NCI-H446 (cell line): ENCODE measurements at regions not wholly inside any gene's neighbourhood (a gene's known extent, or its start where the extent isn't known, plus 50 kb on each side); places are given as distances from the start of the nearest gene placed in this dataset.
A peak's percentile ranks its signal among the peaks of the same experiment; 100 is the strongest.

Source experiments
- DNase-seq, 2 experiments: peaks; one replicate each; lab custom pipeline; 2025; lab: John Stamatoyannopoulos, UW

DNA sequence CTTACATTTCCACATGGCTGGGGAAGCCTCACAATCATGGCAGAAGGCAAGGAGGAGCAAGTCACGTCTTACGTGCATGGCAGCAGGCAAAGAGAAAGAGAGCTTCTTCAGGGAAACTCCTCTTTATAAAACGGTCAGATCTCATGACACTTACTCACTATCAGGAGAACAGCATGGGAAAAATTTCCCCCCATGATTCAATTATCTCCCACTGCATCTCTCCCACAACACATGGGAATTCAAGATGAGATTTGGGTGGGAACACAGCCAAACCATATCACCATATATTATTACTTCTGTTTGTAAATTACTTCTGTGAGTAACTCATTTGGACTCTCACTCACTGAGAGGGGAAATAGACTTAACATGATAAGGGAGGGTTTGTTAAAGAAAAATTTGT lies 1496.8 kb upstream of the TMEM132C start:
- no peak for DNase-seq

DNA sequence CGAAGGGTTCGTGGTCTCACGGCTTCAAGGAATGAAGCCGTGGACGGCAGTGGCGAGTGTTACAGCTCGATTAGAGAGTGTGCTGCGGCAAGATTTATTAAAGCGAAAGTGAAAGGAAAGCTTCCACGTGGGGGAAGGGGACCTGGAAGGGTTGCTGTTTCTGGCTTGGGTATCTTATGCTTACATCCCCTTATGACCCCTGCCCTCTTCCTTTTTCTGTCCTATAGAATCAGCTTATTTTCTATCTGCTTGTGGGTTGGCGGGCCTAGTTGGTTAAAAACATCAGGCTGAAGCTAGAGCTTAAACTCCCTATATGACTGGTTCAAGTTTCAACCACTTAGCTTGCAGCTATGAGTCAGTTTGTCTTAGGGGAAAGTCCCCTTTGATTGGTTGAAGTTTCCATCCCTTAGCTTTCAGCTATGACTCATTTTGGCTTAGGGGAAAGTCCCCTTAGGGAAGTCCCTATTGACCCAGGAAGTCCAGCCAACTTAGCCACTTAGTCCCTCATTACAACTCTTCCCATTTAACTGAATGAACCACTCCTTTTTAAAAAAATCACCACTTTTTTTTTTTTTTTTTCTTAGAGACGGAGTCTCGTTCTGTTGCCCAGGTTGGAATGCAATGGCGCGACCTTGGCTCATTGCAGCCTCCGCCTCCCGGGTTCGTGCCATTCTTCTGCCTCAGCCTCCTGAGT lies 1494.7 kb upstream of the TMEM132C start:
- DNase-seq = no peak

DNA sequence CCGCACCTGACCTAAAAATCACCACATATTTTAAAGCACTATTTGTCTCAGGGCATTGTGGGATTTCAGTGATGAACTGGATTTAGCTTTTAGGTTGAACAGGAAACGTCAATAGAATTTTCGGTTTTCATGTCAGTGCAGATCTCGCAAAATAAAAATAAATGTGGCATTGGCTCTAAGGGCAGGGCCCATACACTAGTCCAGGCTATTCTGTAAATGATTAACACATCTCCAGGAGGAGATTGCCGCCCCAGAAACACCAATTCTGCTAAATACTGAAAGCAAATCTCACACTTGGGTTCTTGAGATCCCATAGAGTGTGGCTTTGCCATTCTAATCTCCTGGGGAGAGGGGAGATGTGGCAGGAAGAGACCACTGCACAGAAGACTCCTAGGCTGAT lies 1494.0 kb upstream of the TMEM132C start:
- no peak for DNase-seq

DNA sequence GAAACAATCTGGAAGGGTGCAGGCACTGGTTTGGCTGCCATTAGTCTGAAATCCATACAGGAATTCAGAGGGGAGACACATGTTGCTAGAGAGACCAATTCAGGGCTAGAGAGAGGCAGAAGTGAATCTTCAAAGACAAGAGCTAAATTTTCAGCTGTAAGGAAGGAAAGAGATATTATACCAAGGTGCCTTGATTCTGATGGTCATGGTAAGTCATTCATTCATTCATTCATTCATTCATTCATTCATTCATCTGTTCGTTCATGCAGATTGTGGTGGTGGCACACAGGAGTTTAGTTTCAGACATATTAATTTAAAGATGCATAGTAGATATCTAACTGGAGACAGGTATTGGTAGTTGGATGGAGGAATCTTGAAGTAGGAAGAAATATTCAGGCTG lies 1493.5 kb upstream of the TMEM132C start:
- no peak for DNase-seq

DNA sequence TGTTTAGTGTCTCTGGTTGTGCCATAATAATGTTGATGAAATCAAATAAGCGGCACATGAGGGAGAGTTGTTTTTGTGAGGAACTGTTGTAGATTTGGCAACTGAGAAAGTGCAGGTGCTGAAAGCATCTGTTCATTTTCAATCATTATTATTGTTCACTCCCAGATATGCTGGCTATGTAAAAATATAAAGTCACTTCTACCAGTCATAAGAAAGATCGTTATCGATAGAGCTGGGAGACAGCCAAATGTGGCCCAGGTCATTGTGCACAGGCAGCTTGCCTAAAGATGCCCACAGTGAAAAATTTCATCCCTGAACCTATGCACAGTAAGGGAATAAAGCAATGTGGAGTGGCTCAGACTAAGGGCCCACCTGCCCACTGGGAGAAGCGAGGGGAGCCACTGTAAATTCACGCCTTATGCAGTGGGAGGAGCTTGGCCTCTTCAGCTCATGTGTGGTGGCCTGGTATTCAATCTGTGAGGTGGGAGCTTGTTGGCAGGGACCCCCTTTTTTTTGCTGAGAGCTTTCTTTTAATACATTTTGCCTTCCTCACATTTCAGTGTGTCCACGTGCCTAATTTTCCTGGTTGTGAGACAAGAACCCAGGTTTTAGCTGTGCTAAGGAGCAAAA lies 1490.8 kb upstream of the TMEM132C start:
- DNase-seq = no peak

- no peak for DNase-seq
These were observed 1486.6 kb upstream of the TMEM132C start for GRCh38 chr12:126780343-126780742.

DNA sequence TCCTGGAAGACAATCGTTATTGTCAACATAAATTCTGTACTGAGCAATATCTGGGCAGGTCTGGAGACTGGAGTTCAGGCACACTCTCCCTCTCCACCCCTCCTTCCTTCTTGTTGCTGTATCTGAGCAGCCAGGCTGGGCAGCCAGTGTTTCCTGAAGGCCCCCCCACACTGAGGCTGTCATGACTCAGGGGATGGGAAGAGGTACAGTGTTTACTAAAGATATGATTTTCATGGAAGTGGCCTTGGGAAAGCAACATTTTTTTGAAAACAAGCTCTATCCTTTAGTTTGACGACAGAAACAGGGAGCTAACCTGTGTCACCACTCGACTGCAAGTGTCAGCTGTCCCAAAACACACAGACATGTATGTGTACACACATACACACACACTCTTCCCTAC lies 1485.4 kb upstream of the TMEM132C start:
- no peak for DNase-seq

DNA sequence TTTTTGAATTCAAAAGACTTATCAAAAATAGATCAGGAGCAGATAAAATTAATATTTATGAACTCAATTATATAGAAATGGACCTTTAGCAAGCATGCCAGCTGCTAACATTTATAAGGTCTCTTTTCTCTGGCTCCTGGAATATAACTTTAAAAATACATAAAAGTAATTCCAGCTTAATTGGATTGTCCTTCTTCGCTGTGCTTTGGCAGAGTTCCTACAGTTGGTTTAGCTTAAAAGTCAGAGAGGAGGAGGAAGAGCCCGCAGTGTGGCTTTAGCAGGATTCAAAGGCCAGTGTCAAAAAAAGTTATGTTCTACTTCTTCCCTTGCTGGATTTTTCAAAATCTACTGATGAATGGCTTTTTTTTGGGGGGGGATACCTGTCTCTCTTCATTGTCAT lies 1484.9 kb upstream of the TMEM132C start:
- DNase-seq = no peak

- peak in 1 of 2 experiments; percentile 1 for DNase-seq
These were observed 1482.5 kb upstream of the TMEM132C start for GRCh38 chr12:126784328-126784921.

GRCh38 chr12:126789963-126790362 lies 1477.0 kb upstream of the TMEM132C start:
- DNase-seq = no peak

DNA sequence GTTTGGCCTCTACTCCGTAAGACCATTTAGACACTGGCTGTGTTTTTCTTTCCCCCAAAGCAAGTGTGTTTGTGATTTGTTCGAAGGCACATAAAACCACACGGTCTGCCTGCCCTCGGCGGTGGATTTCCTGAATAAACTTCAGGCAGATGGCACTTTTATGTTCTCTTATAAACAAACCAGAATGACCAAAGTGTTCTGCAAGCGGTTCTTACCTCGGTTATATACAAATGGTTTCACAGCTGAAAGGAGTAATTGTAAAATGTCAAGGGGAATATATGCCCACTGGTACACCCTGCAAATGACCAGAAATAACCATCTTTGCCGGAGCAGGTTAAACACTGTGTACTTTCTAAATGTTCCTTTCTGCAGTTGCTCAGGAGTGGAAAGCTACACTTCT lies 1475.8 kb upstream of the TMEM132C start:
- DNase-seq = no peak

GRCh38 chr12:126792411-126792810 lies 1474.6 kb upstream of the TMEM132C start:
- DNase-seq = no peak

- DNase-seq = no peak
These were observed 1469.4 kb upstream of the TMEM132C start for GRCh38 chr12:126797525-126797924.

- no peak for DNase-seq
These were observed 1468.5 kb upstream of the TMEM132C start for GRCh38 chr12:126798449-126798848.

DNA sequence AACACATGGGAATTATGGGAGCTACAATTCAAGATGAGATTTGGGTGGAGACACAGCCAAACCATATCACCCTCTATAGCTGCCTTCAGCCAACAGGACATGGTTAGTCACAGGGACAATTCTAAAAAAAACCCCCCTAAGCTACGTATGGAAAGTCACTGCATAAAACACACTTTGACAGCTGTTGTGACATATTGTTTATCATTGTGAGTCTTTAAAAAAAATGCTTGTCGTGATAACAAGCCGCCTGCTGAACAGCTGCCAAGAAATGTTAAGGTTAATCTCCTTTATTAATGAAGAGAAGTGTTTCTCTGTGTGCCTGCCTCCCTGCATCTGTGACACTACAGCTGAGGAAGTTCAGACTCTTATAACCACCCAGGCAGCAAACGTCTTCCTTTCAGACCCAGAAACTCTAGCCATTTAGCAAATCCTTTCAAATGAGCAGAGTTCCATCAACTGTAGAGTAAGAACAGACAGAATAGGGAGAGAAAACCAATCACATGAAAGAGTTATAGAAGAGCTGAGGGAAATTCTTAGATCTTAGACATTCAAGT lies 1459.6 kb upstream of the TMEM132C start:
- no peak for DNase-seq

DNA sequence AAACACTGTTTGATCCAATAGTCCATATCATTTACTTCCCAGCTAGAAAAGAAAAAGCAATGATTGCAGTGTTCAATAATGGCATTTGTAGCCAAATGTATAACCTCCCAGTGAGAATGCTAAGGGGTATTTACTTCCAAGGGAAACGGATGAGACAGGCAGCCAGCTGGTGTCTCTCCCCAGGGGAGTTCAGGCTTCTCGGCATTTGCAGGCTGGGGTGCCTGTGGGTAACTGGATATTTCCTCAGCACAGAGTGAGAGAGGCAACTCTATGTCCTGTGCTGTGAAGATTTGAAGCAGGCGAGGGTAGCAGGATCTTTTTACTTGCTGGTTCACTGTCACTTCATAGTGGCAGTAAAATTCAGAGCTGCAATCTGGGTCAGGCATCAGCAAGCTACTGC lies 1455.6 kb upstream of the TMEM132C start:
- DNase-seq = no peak

DNA sequence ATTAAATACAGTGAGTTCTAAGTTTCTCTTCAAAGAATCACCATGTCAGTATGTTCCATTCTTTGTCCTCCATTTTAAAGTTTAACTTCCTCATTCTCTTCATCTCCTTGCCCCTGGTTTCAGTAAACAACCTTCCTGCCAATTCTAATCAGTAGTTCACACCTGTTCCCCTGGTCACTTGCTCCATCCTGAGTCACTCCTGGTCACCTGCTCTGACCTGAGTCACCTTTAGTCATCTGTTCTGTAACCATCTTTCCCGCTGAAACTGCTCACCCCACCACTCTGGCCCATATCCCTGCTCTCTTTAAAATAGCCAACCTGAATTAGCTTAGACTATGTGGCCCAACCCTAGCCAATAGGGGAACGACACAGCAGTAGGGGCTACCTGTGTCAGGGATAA lies 1447.4 kb upstream of the TMEM132C start:
- no peak for DNase-seq

GRCh38 chr12:126830778-126831680 lies 1435.9 kb upstream of the TMEM132C start:
- DNase-seq = no peak

DNA sequence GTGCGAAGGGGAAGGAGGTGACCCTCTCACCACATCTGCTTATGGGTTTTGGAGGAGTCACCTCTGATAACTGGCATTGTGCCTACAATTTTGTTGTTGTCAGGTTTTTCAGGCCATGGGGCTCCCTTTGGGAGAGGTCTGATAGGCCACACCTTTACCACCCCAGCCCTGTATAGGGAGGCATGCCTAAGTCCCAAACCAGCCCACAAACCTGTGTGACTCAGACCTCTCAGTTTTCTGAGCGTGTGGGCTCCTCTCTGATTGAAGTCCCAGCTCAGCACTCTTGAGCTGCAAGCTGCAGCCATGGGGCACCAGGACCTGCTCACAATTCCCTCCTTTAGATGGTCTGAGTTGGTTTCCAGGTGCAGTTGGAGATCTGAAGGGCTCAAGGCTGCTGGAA lies 1429.3 kb upstream of the TMEM132C start:
- no peak for DNase-seq

DNA sequence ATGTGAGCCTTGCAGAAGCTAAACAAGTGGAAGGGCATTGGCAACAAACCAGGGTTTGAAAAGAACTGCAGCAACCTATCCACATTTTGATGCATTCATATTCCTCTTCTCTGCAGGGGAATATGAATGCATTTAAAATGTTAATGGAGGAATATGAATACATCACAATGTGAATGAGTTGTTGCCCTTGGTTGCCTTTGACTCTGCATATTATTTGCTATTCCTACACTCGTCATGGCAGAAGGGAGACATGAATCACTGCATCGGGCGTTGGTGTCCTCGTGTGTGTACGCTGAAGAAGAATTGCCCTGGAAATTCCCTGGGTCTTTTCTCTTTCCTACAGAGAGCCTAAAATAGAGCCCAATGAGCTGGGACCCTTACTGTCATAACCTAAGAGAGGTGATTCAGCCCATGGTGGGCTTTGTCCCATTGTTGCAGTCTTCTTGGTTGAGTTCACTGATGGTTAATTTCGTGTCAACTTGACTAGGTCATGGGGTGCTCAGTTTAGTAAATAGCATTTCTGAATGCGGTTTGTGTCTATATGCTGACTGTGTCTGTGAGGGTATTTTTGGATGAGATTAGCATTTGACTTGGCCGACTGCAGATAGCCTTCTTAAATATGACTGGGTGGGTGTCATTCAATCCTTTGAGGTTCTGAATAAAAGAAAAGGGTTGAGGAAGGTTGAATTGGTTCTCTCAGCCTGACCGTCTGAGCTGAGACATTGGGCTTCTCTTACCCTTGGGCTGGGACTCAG lies 1422.9 kb upstream of the TMEM132C start:
- DNase-seq = no peak

DNA sequence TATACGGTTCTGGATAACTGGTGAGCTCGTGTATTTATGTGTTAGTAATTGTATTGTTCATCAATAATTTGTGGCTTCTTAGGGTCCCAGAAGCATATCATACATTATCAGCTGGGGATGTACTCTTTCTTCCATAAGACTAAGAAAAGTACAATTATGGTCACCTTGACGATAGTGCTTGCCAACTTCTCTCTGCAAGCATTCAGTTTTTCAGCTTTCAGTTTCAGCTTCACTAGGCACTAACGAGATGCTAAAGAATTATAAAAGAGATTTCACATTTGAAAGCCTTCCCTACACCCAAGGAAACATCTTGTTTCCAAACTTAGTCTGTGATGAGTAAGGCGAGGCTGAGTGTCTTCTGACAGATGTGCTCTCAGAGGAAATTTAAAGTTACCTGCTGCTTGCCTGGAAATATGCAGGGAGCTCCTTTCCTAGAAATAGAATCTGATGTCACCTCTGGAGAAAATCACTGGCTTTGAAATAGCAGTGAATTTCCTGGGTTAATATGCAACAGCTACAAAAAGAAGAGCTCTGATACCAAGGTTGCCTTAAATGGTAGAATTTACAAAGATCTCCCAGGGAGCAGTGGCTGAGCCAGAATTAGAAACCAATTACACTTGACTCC lies 1419.9 kb upstream of the TMEM132C start:
- DNase-seq = no peak
